Stimulated activated CD4-positive, alpha-beta T cell treated with anti-CD3 and anti-CD28 coated beads, Interleukin-4, amount 100 ng/mL, for 24 hours (primary cell): ENCODE measurements at regions not wholly inside any gene's neighbourhood (a gene's known extent, or its start where the extent isn't known, plus 50 kb on each side); places are given as distances from the start of the nearest gene placed in this dataset.
"Not testable (repeated sequence)": the region's sequence is repeated elsewhere in the genome, so short reads cannot be mapped to it uniquely, and the experiment has no call there.

Experiments
- DNase-seq: peaks from one replicate; pipeline ENCODE4 v3.0.0-alpha.2; 2020

DNA sequence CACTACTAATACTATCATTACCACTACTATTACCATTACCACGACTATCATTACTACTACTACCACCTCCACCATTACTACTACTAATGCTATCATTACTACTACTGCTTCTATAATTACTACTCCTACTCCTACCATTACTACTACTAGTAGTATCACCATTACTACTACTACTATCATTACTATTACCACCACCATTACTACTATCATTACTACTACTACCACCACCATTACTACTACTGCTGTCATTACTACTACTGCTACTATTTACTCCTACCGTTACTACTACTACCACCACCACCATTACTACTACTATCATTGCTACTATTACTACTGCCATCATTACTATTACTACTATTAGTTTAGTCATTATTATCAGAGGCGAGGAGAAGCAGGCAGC lies 140.9 kb upstream of the KCNJ15 start:
- no peak for DNase-seq

GRCh38 chr21:38119793-38120192 lies 137.0 kb upstream of the KCNJ15 start:
- DNase-seq, result no peak

DNA sequence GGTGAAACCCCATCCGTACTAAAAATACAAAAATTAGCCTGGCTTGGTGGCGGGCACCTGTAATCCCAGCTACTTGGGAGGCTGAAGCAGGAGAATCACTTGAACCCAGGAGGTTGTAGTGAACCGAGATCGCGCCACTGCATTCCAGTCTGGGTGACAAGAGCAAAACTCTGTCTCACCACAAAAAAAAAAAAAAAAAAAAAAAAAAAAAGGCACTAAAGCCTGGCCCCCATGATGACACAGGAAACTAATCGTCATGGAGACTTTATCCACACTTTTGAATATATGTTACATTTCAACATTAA lies 136.2 kb upstream of the KCNJ15 start:
- DNase-seq, result not testable (repeated sequence)

GRCh38 chr21:38120984-38121855 lies 135.6 kb upstream of the KCNJ15 start:
- no peak for DNase-seq

DNA sequence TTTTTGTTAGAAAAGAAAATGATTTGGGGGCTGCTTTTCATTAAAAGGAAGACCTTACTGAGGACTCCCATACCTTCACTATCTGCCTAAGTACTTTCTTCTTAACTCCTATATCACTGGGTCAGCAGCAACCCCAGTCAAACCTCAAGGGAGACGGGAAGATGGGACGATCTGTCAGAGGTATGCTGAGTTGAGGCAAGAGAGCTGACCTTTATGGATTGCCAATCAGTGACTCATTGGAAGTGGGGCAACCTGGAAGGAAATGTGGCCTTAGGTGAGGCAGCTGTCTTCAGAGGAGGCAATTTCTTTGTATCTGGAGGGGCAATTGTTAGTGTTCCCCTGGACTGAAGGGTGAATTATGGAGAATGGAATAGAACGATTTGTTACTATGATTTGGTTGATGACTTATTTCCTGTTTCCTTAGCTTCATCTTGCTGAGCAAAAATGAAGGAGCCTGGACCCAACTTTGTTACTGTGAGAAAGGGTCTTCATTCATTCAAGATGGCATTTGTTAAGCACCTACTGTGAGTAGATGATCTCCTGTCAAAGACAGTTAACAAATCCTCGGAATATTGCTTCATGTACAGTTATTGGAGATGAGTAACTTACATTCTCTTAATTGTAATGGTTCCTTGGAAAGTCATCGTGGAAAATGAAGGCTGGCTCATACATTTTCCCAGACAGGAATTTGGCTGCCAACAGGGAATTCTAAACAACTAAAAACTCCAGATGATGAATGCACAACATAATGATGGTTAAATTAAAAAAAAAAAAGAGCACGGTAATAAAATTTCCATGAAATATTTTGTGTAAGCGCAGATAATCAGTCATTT lies 134.7 kb upstream of the KCNJ15 start:
- no peak for DNase-seq

GRCh38 chr21:38123626-38124025 lies 133.2 kb upstream of the KCNJ15 start:
- DNase-seq, result no peak

DNA sequence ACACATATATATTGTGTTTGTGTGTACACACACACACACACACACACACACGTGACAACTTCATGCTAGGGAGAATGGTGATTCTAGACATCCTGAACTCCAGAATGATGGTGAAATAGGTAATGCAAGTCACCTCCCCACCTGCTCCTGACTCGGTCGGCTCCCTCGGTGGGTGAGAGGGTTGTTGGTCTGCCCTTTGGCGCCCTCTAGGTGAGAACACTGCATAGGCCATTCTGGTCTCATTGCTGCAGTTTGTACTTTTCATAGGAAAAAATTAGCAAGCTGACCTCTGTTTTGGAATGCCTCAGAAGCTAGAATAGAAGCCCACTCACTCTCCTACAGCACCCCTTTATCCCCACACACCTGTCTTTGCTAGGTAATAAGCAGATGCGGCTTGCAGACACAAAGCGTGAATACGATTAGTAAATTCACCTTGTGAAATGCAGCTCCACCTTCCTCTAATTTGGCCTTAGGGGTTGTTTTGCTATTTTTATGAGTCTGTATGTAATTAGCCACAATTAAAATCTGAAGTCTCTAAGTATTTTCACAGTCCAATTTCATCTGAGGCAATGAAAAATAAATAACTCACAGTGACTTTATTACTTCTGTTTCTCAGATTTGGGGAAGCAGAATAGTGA lies 130.0 kb upstream of the KCNJ15 start:
- DNase-seq, result peak; percentile 58

GRCh38 chr21:38129711-38130110 lies 127.1 kb upstream of the KCNJ15 start:
- no peak for DNase-seq

- no peak for DNase-seq
These were observed 123.6 kb upstream of the KCNJ15 start for GRCh38 chr21:38133240-38133639.

DNA sequence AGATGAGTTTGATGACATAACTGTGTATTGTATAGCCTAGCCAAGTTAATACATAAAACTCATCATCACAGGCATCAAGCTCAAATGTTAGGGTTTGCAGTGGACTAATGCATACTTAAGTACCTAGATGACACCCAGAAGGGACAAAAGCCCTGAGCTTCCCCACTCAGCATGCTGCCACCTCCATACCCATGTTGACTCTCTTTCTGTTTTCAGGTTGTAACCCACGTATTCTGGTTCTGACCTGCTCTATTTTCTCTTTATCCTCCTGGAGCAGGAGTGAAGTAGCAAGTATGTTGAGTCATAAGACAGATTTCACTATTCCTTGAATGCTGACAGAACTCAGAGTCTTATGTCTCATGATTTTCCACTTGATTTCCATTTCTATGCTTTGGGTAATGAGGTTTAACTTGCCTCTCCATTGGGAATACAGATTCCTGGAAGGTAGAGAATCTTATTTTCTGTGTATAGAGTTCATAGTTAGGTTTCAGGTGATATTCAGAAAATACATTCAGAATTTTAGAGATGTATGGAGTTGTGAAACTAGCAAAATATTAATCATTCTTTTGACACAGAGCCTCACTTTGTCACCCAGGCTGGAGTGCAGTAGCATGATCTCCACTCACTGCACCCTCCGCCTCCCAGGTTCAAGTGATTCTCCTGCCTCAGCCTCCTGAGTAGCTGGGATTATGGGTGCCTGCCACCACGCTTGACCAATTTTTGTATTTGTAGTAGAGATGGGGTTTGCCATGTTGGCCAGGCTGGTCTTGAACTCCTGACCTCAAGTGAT lies 122.5 kb upstream of the KCNJ15 start:
- DNase-seq, result no peak

- DNase-seq, result no peak
These were observed 120.6 kb upstream of the KCNJ15 start for GRCh38 chr21:38136201-38136600.

DNA sequence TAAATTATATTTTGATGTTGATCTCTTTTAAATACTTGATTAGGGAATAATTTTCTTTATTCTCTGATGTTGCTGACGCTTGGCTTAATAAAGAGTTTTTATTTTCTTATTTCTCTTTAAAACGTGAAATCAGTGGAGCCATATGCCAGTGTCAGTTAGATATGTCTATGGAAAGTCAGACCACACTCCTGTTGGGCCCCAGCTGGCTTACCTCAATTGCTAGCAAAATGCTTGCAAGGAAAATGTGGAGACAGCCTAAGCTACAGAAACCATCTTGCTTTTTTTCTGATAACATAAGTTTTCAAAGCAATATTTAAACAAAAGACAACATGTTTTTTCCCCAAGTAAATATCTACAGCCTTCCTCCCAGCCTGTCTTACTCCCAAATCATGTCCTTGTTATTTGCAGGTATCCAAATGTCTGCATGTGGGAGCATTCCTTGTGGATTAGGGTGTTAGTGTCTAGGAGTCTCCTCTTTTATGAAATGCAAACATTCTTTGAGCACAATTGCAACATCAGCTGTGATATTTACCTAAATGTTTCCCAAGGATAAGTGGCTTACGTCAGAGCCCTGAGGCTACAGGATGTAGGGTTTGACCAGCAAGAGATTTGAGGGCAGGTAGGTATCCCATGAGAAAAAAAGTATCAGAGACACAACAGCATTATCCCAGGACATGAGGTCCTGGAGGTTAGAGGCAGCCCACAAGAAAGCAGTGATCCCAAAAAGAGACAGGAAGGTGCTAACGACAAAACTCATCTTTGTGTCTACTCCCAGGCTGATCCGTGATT lies 117.2 kb upstream of the KCNJ15 start:
- DNase-seq, result no peak

- DNase-seq, result no peak
These were observed 116.4 kb upstream of the KCNJ15 start for GRCh38 chr21:38140207-38140903.

GRCh38 chr21:38142224-38142623 lies 114.6 kb upstream of the KCNJ15 start:
- no peak for DNase-seq

DNA sequence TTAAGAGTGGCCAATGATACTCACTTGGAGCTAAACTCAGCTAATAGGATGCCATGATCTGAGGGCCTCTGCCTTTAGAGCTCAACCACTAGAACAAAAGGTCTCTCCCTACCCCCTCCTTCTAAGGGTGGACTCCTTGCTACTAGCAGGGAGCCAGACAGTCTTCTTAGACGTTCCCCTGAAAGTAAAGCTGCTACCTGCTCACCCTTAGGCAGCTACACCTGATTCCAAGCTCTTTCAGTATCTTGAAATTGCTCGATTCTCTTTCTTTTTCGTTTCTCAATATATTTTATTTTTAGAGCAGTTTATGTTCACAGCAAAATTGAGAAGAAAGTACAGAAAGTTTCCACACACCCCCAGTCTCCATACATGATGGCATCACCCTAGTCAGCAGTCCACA lies 112.6 kb upstream of the KCNJ15 start:
- DNase-seq, result no peak

- no peak for DNase-seq
These were observed 111.7 kb upstream of the KCNJ15 start for GRCh38 chr21:38145104-38145503.

DNA sequence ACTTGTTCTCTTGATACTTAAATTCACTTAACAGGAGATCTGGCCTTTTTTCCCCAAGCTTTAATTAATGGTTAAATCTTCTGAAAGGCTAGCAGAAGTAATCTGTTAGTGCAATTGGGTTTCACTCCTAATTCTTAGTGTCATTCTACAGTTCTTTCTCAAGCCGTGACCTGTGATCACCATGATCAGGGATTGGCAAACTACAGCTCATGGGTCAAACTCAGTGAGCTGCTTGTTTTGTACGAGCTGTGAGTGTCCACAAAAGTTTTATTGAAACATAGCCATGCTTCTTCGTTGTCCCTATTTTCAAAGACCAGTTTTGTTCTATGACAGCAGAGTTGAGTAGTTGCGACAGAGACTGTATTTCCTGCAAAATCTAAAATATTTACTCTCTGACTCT lies 109.4 kb upstream of the KCNJ15 start:
- DNase-seq, result no peak

- no peak for DNase-seq
These were observed 108.7 kb upstream of the KCNJ15 start for GRCh38 chr21:38148046-38148445.

GRCh38 chr21:38151021-38151645 lies 105.7 kb upstream of the KCNJ15 start:
- DNase-seq, result no peak

DNA sequence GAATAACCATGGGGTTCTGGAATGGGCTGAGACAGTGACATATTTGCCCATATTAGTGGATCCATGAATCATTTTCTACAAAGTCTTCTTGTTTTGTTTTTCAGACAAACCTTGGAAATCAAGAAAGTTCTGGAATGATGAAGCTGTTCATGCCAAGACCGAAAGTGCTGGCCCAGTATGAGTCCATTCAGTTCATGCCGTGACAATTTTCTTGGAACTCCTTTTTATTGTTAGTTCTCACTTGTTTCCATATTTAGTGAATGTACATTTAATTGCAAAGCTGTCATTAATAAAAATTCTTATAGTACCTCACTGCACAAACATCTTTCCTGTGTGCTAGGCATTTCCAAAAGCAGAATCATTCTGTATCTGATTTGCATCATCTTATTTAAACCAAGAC lies 100.6 kb upstream of the KCNJ15 start:
- no peak for DNase-seq

DNA sequence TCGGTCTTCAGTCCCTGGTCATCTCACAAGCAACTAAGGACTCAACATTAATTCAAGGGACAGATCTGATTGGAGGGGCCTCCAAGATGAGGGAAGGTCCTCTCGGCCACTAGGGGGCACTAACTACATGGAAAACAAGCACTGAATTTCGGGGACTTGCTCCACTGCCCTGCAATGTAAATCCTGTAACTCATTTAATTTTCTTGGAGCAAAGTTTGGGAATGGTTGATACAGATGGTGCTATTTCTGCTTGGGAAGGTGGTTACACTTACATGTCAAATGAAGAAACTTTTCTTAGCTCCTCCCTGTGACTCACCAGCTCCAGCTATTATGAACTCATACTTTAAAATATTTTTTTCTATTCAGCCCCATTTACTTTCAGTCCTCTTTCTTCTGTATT lies 97.4 kb upstream of the KCNJ15 start:
- peak; percentile 65 for DNase-seq
